KMS-11 (cell line): ENCODE measurements at regions not wholly inside any gene's neighbourhood (a gene's known extent, or its start where the extent isn't known, plus 50 kb on each side); places are given as distances from the start of the nearest gene placed in this dataset.

Source experiments
- H2AFZ ChIP-seq: fragments of 200-600 bp; sonication (generic); 2 replicates; pipeline ENCODE4 v1.6.1; 2016; ENCODE audit warnings: antibody characterized with exemption, mixed run types, low read depth
- H3K27ac ChIP-seq: fragments of 200-600 bp; sonication (generic); 2 replicates; pipeline ENCODE4 v1.6.1; 2016; ENCODE audit warnings: mild to moderate bottlenecking, mixed run types
- H3K27me3 ChIP-seq: fragments of 200-600 bp; sonication (generic); 2 replicates; pipeline ENCODE4 v1.6.1; 2017; ENCODE audit warnings: mild to moderate bottlenecking, low read depth, mixed run types, moderate library complexity; ENCODE audit not compliant: insufficient read depth
- H3K36me3 ChIP-seq: fragments of 200-600 bp; sonication (generic); 2 replicates; pipeline ENCODE4 v1.6.1; 2017; ENCODE audit warnings: mild to moderate bottlenecking, mixed run types; ENCODE audit not compliant: insufficient read depth
- H3K4me1 ChIP-seq: fragments of 200-600 bp; sonication (generic); 2 replicates; pipeline ENCODE4 v1.6.1; 2016; ENCODE audit warnings: mild to moderate bottlenecking, low read depth, mixed run types; ENCODE audit not compliant: poor library complexity, severe bottlenecking
- H3K4me2 ChIP-seq: fragments of 200-600 bp; sonication (generic); 2 replicates; pipeline ENCODE4 v1.7.0; 2016; ENCODE audit warnings: mild to moderate bottlenecking, mixed run types
- H3K4me3 ChIP-seq: fragments of 200-600 bp; sonication (generic); IDR thresholded peaks from 2 replicates; pipeline ENCODE4 v1.6.1; 2017; ENCODE audit warnings: low read depth, low read length, mixed read lengths; ENCODE audit not compliant: insufficient read depth
- H3K79me2 ChIP-seq: fragments of 200-600 bp; sonication (generic); 2 replicates; pipeline ENCODE4 v1.6.1; 2016; ENCODE audit warnings: low read depth, mixed run types; ENCODE audit not compliant: insufficient read depth
- H3K9ac ChIP-seq: fragments of 200-600 bp; sonication (generic); 2 replicates; pipeline ENCODE4 v1.6.1; 2016; ENCODE audit warnings: mild to moderate bottlenecking, mixed run types
- H4K20me1 ChIP-seq: fragments of 200-600 bp; sonication (generic); 2 replicates; pipeline ENCODE4 v1.6.1; 2016; ENCODE audit warnings: mild to moderate bottlenecking, mixed run types; ENCODE audit not compliant: insufficient read depth
- CTCF ChIP-seq: fragments of 200-600 bp; sonication (generic); conservative IDR thresholded peaks from 2 replicates; pipeline ENCODE4 v1.6.1; 2017; ENCODE audit warnings: low read depth, mild to moderate bottlenecking, antibody characterized with exemption, low read length, moderate library complexity, mixed read lengths

GRCh38 chr20:24157213-24157612 lies 168.6 kb upstream of the GGTLC1 start:
- Histone ChIP-seq H3K79me2 (no peaks in the 10 kb centered on the region), H3K4me1 (no peaks in the 10 kb centered on the region), H3K27ac (no peak overlapping the region), H3K4me2 (no peak overlapping the region), H2AFZ (no peak overlapping the region), H3K36me3 (no peaks in the 10 kb centered on the region), H3K27me3 (no peaks in the 10 kb centered on the region), H3K9ac (no peak overlapping the region), H4K20me1 (no peaks in the 10 kb centered on the region), H3K4me3 (no peak overlapping the region)
- no peak for TF ChIP-seq CTCF

GRCh38 chr20:24153101-24154040 lies 164.8 kb upstream of the GGTLC1 start:
- Histone ChIP-seq H2AFZ (no peak overlapping the region), H3K4me3 (no peak overlapping the region), H3K4me2 (no peak overlapping the region), H3K79me2 (no peaks in the 10 kb centered on the region), H3K36me3 (no peaks in the 10 kb centered on the region), H3K27me3 (no peaks in the 10 kb centered on the region), H3K27ac (no peak overlapping the region), H4K20me1 (no peaks in the 10 kb centered on the region), H3K4me1 (peaks cover 12% of the 10 kb centered on the region), H3K9ac (no peak overlapping the region)
- TF ChIP-seq CTCF: no peak

- Histone ChIP-seq H3K27ac (no peak overlapping the region), H2AFZ (no peak overlapping the region), H3K79me2 (no peaks in the 10 kb centered on the region), H4K20me1 (no peaks in the 10 kb centered on the region), H3K4me3 (no peak overlapping the region), H3K4me2 (no peak overlapping the region), H3K27me3 (no peaks in the 10 kb centered on the region), H3K9ac (no peak overlapping the region), H3K4me1 (peaks cover 26% of the 10 kb centered on the region), H3K36me3 (no peaks in the 10 kb centered on the region)
- no peak for TF ChIP-seq CTCF
Observed at GRCh38 chr20:24151621-24152294, 163.2 kb upstream of the GGTLC1 start.

- Histone ChIP-seq H3K9ac (no peak overlapping the region), H3K79me2 (no peaks in the 10 kb centered on the region), H3K27me3 (no peaks in the 10 kb centered on the region), H3K27ac (no peak overlapping the region), H4K20me1 (no peaks in the 10 kb centered on the region), H3K36me3 (no peaks in the 10 kb centered on the region), H3K4me2 (no peak overlapping the region), H3K4me3 (no peak overlapping the region), H3K4me1 (peaks cover 38% of the 10 kb centered on the region), H2AFZ (no peak overlapping the region)
- no peak for TF ChIP-seq CTCF
Observed at GRCh38 chr20:24150406-24150805, 161.8 kb upstream of the GGTLC1 start.
